ENCODE measurements at regions not wholly inside any gene's neighbourhood (a gene's known extent, or its start where the extent isn't known, plus 50 kb on each side); places are given as distances from the start of the nearest gene placed in this dataset.

DNA sequence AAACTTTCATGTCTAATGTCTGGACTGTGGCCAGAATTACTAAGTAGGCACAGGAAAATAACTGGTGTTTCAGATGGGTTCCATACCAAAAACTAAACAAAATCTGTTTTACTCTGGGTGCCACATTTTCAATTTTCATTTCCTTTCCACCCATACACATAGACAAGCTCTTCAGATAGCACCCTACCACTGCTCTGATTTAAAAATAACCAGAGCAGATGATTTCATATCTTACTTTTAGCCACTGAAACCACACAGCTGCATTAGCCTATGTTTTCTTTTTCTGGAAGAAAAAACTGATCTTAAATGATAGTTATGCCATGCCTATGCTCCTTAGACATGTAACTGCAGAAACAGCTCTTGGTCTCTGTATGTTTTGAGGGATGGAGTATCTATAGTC is 647.6 kb downstream of the CPS1 start:
- TF ChIP-seq EZH2 (IDR thresholded peaks at IDR 0.05) (no peak), POLR2AphosphoS5 (IDR thresholded peaks at IDR 0.05; ENCODE audit: borderline replicate concordance, low read depth, low read length) (no peak), FOXP2 (optimal IDR thresholded peaks at IDR 0.05; ENCODE audit: control extremely low read depth, extremely low read length, insufficient read depth) (no peak)
